ENCODE measurements at regions not wholly inside any gene's neighbourhood (a gene's known extent, or its start where the extent isn't known, plus 50 kb on each side); places are given as distances from the start of the nearest gene placed in this dataset.

DNA sequence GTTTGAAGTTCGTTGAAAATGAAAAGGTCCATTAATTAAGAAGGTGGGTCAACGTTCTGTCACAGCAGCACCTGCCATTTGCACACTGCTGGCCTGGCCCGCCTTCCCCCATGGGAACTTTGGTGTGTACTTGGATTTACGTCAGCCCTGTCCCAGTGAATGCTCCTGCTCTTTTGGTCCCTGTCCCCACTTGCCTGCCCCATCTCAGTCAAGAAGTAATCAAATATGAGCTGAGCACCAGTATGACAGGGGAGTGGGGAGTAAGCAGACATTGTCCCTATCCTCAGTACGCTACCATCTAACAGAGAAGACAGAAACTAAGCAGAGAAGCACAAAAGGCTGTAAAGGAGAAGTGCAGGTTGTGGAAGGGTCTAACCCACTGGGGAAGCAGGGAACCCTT, 65.1 kb downstream of the SLC4A3 start:
- no peak for DNase-seq (ENCODE audit: extremely low read depth, low read depth)

DNA sequence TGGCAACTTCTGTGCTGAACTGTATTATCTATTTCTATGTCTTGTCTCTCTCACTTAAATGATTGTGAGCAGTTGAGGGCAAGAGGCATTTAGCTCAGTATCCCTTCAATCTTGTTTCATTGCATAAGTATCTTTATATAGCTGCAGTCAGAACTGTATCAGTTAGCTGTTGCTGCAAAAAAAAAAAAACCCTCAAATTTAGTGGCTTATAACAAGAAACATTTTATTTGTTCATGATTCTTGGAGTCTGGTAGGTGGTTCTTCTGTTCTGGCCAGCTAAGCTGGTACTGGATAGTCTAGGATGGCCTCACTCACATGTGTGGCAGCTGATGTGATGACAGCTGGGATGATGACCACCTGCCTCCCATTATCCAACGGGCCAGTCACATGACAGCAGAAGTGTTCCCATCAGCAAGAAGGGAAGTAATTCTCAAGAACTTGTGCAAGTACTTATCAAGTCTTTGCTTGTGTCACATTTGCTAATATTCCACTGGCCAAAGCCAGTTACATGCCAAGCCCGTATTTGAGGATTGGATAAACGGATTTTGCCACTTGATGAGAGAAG, 67.8 kb downstream of the SLC4A3 start:
- no peak for DNase-seq (ENCODE audit: extremely low read depth, low read depth)

DNA sequence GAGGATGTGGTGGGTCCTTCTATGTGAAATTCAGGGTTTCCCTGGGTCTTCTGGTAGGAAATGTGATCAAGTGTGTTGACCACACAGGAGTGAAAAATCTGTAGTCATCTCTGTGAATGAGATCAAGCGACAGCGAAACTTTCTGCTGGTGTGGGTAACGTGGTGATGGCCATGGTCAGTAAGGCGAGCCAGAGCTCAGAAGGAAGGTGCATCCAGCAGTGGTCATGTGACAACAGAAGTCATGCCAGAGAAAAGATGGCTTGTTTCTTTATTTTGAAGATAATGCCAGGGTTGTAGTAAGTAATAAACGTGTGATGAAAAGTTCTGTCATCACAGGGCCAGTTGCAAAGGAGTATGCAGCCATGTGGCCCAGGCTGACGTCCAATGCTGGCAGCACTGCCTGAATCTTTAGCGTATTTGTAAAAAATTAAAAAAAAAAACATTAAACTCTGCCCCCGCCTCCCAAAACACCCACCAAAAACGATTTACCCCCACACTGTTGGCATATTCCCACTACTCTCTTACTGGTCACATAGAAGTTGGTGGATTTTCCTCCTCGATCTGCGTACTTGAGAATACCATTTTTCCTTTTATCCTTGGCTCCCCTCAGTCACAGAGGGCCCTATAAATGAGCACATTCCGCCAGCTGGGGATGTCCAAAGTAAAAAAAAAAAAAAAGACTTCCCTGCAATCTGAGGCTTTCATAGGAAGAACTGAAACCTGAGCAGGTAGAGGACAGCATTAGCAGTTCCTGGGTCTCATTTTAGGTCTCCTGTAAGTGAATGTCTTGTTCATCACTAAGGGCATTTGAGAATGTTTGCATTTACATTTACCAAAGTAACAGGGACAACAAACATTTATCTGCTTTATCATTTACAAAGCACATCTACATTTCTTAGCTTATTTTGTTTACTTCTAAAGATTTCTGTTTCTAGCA, 70.6 kb downstream of the SLC4A3 start:
- no peak for DNase-seq (ENCODE audit: extremely low read depth, low read depth)

DNA sequence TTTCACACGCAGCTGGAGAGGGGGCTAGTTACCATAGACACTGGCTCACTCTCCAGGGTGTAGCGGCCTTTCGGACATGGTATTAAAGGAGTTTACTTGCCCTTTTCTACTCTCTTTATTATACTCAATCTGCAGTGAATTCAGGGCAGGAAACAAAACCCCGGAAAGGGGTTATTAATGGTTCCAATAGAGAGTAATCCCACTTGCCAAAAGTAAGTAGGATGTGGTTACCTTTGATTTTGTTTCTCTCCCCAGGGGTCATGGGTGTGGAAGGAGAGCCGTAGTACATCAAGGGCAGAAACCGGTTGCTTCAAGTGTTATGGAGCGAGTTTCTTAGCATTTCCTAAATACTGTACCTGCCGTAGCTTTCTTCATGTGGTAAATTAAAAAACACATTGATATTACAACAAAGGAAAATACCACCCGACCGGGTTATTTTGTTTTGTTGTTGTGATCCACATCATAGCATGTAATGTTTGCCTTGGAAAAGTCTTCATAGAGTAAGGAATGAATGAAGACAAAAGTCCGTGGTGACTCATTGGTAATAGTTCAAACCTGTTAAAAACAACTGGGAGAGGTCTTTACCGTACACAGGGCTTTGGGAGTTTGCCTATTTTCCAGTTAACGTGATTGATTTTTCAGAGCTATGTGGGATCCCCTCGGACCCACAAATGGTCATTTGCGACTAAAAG, 71.5 kb downstream of the SLC4A3 start:
- DNase-seq (ENCODE audit: extremely low read depth, low read depth): no peak

DNA sequence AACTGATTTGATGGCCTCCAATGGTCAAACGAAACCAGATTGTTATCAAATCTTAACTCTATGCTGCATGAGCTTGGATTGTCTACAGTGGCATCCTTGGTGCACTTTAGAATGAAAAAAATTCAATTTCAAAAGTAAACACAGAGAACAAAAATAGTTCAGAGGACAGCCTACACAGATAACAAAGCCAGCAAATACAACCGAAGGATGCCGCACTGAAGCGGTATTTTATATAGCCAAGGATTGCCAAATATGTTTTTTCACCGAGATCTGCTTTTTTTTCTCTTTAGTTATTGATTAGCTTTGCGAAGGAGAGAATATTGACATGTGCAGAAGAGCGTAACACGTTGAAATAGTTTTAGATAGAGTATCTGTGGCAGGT, 72.0 kb downstream of the SLC4A3 start:
- DNase-seq (ENCODE audit: extremely low read depth, low read depth): no peak

DNA sequence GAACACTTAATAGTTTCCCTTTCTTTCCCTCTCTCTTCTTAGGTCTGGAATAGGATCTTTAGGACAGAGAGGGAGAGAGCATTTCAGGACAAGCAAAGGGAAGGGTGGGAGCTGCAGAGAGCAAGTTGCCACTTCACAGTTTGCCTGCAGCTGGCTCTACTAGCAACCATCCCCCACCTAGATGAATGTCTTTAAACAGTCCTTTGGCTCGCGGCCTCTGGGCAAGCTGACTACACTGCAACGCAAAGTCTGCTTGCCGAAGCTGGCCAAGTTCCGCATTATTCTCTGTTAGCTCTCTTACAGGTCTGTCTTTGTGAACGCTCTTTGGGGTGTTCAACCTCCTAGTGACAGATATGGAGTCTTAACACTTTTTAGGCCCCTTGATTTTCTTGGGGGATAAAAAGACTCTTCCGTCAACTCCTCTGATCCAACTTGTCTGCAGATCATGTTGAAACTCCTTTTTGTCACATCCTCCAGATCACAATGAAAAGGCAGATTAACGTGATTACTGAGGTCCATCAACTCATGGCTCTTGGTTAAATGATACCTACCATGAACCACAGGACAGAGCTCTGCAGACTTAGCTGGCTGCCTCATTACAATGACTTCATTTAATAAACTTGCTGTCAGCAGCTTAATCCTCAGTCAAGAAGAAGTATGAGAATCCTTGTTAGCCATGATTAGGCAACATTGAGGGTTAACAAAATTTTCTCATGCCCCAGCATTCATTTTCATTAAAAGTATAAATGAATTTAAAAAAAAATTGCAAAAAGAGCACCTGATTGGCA, 74.6 kb downstream of the SLC4A3 start:
- no peak for DNase-seq (ENCODE audit: extremely low read depth, low read depth)

DNA sequence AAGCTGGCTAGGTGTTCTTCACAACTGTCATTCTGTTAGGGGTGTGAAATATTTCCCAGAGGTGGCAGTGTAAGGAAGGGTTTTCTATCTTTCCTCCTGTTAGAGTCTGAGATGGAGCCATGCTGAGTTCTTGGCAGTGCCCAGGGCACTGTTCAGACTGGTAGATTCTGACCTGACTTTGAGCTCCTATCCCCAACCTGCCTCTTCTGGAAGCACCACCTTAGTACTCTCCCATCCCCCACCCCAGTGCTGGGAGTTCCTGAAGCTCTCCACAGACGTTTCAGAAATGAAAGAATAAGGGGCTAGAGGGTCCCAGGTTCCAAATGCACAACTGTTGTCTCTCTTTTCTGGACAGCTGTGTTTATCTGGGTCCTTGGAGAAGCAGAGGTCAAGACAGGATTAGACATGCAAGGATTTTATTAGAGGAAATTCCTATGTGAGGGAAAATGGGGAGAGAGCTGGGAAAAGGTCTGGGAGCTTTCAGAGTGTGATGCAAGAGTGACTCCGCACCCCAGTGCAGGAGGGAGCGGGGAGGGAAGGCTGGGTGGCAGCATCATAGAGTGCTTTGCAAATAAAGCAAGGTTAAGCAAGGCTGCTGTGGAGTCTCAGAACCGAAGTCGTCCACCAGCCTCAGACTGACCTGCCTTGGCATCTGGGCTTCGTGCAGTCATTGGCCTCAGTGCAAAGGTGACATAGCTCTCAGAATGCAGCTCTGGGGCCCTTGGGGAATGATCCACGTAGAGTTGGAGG, 75.5 kb downstream of the SLC4A3 start:
- no peak for DNase-seq (ENCODE audit: extremely low read depth, low read depth)

DNA sequence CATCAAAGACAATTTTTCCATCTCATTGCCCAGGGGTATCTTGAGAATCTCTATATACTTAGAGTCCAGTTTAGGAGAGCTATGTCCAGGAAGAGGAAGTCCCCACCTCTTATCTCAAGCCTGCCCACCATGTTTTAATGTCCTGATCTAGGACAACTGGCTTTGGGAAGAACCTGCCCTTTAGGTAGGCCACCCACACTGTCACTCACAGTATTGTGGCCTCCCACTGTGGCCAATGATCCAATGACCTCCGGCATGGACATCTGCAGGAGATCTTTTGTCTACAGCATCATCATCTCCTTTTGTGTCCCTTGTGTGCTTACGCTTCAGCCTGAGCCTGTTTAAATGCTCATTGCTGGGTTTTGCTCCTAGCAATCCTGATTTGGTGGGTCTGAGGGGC, 77.4 kb downstream of the SLC4A3 start:
- no peak for DNase-seq (ENCODE audit: extremely low read depth, low read depth)

DNA sequence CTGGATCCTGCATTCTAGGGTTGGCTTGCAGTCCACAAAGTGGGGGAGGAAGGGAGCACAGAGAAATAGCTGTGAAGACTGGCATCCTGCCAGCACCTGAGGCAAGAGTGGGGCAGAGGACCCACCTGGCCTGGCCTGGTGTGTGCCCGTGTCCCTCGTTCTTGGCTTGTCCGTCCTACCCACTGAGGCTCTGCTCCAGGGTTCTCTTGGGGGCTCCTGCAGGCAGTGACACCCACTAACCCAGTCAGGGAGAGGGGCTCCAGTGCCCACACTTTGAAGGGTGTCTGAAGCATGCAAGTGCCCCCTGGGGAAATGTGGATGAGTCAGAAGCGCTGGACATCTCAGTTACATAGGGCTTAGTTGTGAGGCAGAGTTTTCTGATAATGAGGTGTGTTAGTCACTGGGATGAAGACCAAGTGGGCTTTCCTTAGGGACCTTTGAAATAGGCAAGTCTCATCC, 79.4 kb downstream of the SLC4A3 start:
- DNase-seq (ENCODE audit: extremely low read depth, low read depth): no peak

DNA sequence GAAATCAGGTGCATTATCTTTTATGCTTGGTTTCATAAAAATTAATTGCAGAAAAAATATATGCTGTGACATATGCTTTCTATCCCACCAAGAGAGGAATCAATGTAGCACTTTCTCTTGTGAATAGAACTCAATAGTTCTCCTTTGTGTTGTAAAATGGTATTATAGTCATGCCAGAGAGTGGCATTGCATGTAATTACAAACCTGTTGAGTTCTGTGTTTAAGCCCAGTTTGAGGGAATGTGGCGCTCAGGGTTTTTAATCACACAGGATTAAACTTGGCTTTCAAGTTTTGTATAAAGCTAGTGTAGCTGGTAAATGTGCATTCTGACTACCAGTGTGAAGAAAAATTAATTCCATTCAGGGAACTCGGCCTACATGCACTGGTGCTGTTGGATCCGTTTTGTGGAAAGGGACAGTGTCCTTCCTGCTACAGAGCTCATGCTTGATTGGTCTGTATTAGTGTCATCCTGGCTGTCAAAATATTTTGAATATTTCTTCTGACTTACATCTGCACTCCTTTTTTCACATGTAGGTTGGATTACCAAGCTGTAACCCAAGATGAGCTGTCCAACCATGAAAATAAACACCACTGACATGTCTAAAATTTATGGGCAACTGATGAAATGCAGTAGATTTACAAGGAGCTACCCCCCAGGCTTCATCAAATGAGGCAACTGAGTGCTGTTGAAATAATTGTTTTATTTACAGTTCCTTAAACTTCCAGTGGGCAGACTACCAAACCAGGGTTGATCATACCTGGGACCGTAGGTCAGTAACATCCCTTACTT, 80.3 kb downstream of the SLC4A3 start:
- no peak for DNase-seq (ENCODE audit: extremely low read depth, low read depth)

DNA sequence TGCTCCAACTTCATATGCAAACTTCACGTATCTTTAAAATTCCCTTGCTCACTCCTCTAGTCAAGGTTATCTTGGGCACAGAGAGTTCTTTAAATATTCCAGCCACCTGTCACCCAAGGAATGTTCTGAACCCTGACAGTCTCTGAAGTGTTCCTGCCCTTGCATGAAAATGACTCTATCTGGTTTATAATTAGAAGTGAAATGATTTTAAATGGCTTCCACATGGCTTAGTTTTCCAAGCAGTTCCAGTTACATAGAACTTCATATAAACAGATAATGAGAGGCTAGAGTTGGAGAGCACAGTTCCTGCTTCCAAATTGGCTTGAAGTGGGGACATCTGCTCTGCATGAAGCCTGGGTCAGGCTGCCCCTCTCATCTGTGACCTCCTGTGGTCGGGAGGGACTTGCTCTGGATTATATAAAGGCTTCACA, 81.9 kb downstream of the SLC4A3 start:
- DNase-seq (ENCODE audit: extremely low read depth, low read depth): no peak

DNA sequence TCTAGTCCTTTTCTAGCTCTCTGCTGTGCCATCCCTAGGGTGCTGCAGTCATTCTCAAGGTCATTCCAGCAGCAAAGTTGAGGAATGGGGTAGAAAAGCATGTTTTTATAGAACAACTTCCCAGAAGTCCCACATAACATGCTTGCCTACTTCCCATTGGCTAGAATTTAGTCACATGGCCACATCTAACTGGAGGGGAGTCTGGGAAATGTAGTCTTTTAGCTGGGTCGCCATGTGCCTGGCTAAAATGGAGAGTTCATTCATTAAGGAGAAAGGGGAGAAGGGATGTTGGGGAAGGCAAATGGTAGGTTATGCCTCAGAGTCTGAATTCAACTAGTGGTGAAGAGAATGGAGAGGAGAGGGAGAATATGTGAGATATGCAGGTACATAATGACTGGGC, 85.7 kb downstream of the SLC4A3 start:
- DNase-seq (ENCODE audit: extremely low read depth, low read depth): no peak

DNA sequence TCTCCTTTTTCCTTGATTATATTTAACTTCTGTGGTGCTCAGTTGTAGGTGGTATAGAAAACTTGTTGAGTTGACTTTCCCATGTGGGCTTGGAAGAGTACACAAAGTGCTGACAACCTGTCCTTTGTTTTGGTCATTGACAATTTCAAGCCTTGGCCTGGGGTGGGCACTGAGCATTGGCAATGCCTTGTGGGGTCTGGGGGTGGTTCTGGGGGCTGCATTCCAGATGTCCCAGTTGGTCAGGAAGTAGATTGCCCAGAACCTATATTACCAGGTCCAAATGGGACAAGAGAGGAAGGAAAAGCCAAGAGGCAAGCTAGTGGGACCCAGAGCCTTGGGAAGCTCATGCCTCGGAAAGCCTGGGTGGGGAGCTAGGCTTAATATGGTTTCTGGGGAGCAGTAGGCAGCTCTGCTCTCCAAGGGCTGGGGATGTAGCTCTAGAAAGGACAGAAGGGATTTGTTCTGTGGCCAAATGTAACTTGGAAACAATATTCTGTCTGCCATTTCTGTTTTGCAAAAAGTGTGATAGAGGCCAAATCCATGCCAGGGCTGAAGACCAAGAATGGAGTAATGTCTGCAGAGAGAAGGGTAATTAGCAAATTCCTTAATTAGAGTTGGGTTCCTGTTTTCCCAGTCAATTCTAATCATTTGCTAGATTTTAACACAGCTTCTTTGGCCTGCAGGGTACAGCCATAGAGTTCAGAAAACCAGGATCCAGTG, 87.4 kb downstream of the SLC4A3 start:
- DNase-seq (ENCODE audit: extremely low read depth, low read depth): no peak

DNA sequence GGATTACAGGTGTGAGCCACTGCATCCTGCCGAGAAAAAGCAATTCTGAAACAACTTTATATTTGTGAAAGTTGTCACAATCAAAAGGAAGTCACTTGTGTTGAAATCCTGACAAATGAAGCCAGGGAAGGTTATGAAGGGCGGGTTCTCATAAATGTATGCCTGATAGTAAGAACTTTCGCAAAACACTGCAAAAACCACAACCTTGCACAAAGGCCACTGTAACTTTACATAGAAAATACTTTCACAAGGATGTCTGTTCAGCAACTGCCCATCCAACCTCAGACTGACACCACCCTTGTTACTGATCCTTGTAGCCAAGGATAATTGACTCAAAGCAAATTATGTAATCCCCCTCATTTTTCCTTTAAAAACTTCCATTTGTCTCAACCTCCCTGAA, 90.6 kb downstream of the SLC4A3 start:
- no peak for DNase-seq (ENCODE audit: extremely low read depth, low read depth)

DNA sequence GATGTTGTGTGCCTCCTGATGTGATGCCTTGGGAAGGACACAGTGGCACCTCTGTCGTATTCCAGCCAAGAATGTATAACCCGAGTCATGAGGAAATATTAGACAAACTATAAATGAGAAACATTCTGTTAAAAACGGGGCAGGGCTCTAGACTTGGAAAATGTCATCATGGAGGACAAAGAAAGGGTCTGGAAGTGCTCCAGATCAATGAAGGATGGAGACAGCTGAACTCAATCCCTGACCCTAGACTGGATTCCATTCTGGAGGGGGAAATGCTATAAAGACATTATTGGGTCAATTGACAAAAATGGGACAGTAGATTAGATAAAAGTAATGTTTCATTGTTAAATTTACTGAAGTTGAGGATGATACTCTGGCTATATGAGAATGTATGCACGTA, 92.1 kb downstream of the SLC4A3 start:
- no peak for DNase-seq (ENCODE audit: extremely low read depth, low read depth)

DNA sequence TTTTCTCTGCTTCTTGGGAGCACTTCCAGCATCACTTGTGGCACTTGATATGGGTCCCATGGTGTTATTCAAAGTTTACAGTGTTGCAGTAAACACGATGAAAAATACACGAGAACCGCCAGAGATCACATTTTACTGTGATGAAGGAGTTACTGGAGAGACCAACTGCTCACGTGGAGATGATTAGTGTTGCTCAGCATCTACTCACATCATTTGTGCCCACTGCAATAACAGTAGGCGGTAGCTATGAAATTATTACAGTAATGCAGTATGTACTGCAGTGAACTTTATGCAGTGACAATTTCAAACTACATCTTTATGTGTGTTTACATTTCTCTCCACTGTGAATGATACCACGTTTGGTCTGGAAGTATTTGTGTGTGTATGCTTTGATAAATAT, 93.5 kb downstream of the SLC4A3 start:
- no peak for DNase-seq (ENCODE audit: extremely low read depth, low read depth)

DNA sequence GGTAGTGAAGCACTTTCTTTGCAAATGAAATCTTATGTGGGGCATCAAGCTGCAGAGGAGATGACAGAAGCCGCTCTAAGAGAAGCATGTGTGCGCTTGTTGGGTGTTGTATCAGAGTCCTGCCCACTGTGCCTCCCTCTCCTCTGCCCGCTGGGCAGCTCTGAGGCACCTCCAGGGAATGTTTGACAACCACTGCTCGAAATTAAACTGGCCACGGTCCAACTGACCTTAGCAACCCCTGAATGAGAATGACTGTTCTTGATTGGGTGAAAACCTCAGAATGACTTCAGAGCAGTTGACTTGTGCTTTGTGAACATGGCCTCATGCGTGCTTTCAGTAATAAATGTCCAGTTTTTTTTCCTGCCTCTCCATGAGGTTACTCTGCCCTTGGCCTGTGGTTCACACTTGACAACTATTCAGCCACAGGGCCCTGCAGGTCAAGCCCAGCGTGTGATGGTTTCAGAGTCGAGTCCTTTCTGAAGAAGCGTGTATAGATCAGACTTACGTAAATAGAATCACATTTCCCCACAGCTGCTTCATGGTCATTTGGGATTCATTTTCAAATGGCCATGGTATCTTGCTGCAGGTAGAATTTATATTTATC, 94.9 kb downstream of the SLC4A3 start:
- no peak for DNase-seq (ENCODE audit: extremely low read depth, low read depth)

DNA sequence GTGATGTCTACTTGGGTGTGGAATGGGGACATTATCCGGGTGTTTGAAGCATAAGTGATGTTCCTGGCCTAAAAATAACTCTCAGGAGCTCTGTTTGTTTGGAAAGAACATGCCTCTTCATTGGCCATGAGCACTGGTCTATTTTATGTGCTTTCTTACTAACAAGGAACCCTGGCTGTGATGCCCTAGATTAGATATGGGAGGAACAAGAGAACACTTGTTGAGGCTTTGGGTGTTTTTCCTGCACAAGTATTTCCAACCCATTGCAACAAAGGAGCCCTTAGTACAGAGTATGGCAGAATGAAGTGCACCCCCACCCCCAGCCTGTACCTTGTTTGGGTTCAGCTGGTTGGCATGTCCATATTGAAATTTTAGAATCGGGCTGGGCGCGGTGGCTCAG, 95.9 kb downstream of the SLC4A3 start:
- DNase-seq (ENCODE audit: extremely low read depth, low read depth): no peak
